ENCODE measurements at regions not wholly inside any gene's neighbourhood (a gene's known extent, or its start where the extent isn't known, plus 50 kb on each side); places are given as distances from the start of the nearest gene placed in this dataset.

- H3K14ac ChIP-seq (replicated peaks; ENCODE audit: low read depth, low read length), result peak overlapping the region; percentile 51
- H4K91ac ChIP-seq (ENCODE audit: insufficient read depth, low read depth, low read length), result peak overlapping the region; percentile 13
- H4K20me1 ChIP-seq (ENCODE audit: insufficient read depth, low read length), result no peaks in the 10 kb centered on the region
- ChIA-PET CTCF (interaction anchor here (0.8 to 1.9 kb wide), 4 partner anchors 63 to 271 kb away, joined by 3 to 5 read pairs (median 4); partner anchors contain the start of gene SERTAD2), POLR2A (ENCODE audit: unreplicated experiment) (no interaction called here)
- H3K4me3 ChIP-seq (ENCODE audit: insufficient read depth, low read depth, low read length), result no peak overlapping the region
- H3K4ac ChIP-seq (ENCODE audit: low read depth, low read length), result peak overlapping the region; percentile 73
- H2BK120ac ChIP-seq (ENCODE audit: low read depth, low read length), result peak overlapping the region; percentile 69
- TF ChIP-seq RAD21 (IDR thresholded peaks at IDR 0.05; ENCODE audit: low read length), result no peak
- TF ChIP-seq, protein P1, sequence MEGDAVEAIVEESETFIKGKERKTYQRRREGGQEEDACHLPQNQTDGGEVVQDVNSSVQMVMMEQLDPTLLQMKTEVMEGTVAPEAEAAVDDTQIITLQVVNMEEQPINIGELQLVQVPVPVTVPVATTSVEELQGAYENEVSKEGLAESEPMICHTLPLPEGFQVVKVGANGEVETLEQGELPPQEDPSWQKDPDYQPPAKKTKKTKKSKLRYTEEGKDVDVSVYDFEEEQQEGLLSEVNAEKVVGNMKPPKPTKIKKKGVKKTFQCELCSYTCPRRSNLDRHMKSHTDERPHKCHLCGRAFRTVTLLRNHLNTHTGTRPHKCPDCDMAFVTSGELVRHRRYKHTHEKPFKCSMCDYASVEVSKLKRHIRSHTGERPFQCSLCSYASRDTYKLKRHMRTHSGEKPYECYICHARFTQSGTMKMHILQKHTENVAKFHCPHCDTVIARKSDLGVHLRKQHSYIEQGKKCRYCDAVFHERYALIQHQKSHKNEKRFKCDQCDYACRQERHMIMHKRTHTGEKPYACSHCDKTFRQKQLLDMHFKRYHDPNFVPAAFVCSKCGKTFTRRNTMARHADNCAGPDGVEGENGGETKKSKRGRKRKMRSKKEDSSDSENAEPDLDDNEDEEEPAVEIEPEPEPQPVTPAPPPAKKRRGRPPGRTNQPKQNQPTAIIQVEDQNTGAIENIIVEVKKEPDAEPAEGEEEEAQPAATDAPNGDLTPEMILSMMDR (conservative IDR thresholded peaks at IDR 0.05; ENCODE audit: low read depth, low read length), result no peak
- no peak for TF ChIP-seq CHD1 (IDR thresholded peaks at IDR 0.05; ENCODE audit: low read depth, low read length)
- TF ChIP-seq FOS (IDR thresholded peaks at IDR 0.05; ENCODE audit: low read depth, low read length), result no peak
- TF ChIP-seq CEBPB (IDR thresholded peaks at IDR 0.05; ENCODE audit: low read depth, low read length), result no peak
- no peak for TF ChIP-seq ELK1 (IDR thresholded peaks at IDR 0.05; ENCODE audit: borderline replicate concordance, low read depth, low read length)
- TF ChIP-seq RFX5 (IDR thresholded peaks at IDR 0.05; ENCODE audit: low read depth, low read length), result no peak
- TF ChIP-seq BHLHE40 (IDR thresholded peaks at IDR 0.05; ENCODE audit: low read depth, low read length), result no peak
- TF ChIP-seq POLR2A (IDR thresholded peaks at IDR 0.05; ENCODE audit: low read depth, low read length), result no peak
- no peak for TF ChIP-seq USF2 (IDR thresholded peaks at IDR 0.05; ENCODE audit: low read depth, low read length)
- no peak for TF ChIP-seq MXI1 (IDR thresholded peaks at IDR 0.05; ENCODE audit: borderline replicate concordance, low read depth, low read length)
- TF ChIP-seq SMC3 (IDR thresholded peaks at IDR 0.05; ENCODE audit: low read depth, low read length), result no peak
- TF ChIP-seq MAZ (IDR thresholded peaks at IDR 0.05; ENCODE audit: borderline replicate concordance, low read depth, low read length), result no peak
- no peak for TF ChIP-seq MAFK (IDR thresholded peaks at IDR 0.05; ENCODE audit: low read depth, low read length)
- no peak for TF ChIP-seq RCOR1 (IDR thresholded peaks at IDR 0.05; ENCODE audit: insufficient replicate concordance, low read length)
- no peak for TF ChIP-seq NFE2L2 (IDR thresholded peaks at IDR 0.05; ENCODE audit: low read depth, low read length)
- H3K4me1 ChIP-seq (ENCODE audit: control insufficient read depth, insufficient read depth, low read length), result peaks cover 16% of the 10 kb centered on the region
- in situ Hi-C loops (cut with MboI; ENCODE audit: low sequenced_read_pairs), result no loop called here
- no peak for ATAC-seq (ENCODE audit: low read depth)
- H4K5ac ChIP-seq (ENCODE audit: low read depth, low read length), result peak overlapping the region; percentile 40
- intact Hi-C loops (cut with micrococcal nuclease), result loop anchor here (5.0 kb wide), 2 partner anchors 38 to 122 kb away; no protein-coding TSS in a partner anchor
- dilution Hi-C loops (cut with HindIII; ENCODE audit: low sequenced_read_pairs, unreplicated experiment), result no loop called here
- H3K27me3 ChIP-seq (ENCODE audit: control insufficient read depth, insufficient read depth, low read length), result no peaks in the 10 kb centered on the region
- no peaks in the 10 kb centered on the region for H3K79me1 ChIP-seq (ENCODE audit: low read depth in 1 of 2, low read length in 2 of 2)
- peak overlapping the region; percentile 89 for H2BK20ac ChIP-seq (ENCODE audit: low read depth, low read length)
- H2BK5ac ChIP-seq (ENCODE audit: low read depth, low read length, poor library complexity, severe bottlenecking), result peak overlapping the region; percentile 55
- no peaks in the 10 kb centered on the region for H3K9me3 ChIP-seq (ENCODE audit: control insufficient read depth, insufficient read depth, low read length)
- WGBS, 2 experiments (ENCODE audit: extremely low coverage in 2 of 2, insufficient read length in 1 of 2), result no CpG with 5 or more reads among the region's 6 CpGs
- H3K23ac ChIP-seq (ENCODE audit: low read depth, low read length), result peak overlapping the region; percentile 36
- no peaks in the 10 kb centered on the region for H3K36me3 ChIP-seq (ENCODE audit: control insufficient read depth, insufficient read depth, low read length)
- no peak for DNase-seq
- H2AK9ac ChIP-seq (replicated peaks; ENCODE audit: low read depth, low read length, poor library complexity), result peak overlapping the region; percentile 45
- H3K9me1 ChIP-seq (ENCODE audit: insufficient read depth, low read length), result peaks cover 6% of the 10 kb centered on the region
- H2AFZ ChIP-seq (replicated peaks; ENCODE audit: low read length, poor library complexity), result peak overlapping the region; percentile 49
- peak overlapping the region in 1 of 2 experiments; percentile 24; a peak in 1 of 4 replicates for H4K8ac ChIP-seq (ENCODE audit: low read depth in 2 of 2, low read length in 2 of 2)
- peak overlapping the region; percentile 62; the same call in 1 of the 2 replicates for H3K18ac ChIP-seq (ENCODE audit: low read depth, low read length)
- no peak overlapping the region for H3K4me2 ChIP-seq (ENCODE audit: low read depth, low read length)
- peak overlapping the region; percentile 84; the same call in 1 of the 3 replicates for H2BK15ac ChIP-seq (ENCODE audit: low read depth, low read length)
- BruUV-seq (replicated peaks), result no TSS peak
- no peak overlapping the region for H3K56ac ChIP-seq (ENCODE audit: extremely low read depth, insufficient read depth, low read length)
- no peak overlapping the region for H3K27ac ChIP-seq (ENCODE audit: insufficient read depth, low read length)
- H3K9ac ChIP-seq (ENCODE audit: low read depth, low read length), result no peak overlapping the region
- peak overlapping the region; percentile 71 for H2AK5ac ChIP-seq (ENCODE audit: low read depth, low read length)
Observed at GRCh38 chr2:64769392-64770044, 115.8 kb upstream of the SERTAD2 start.

Data from IMR-90 (cell line).